H1 (cell line): ENCODE measurements at regions not wholly inside any gene's neighbourhood (a gene's known extent, or its start where the extent isn't known, plus 50 kb on each side); places are given as distances from the start of the nearest gene placed in this dataset.

ENCODE experiments used
- CTCF ChIA-PET: fragments of 300-600 bp; sonication (Branson Sonifier 250); formaldehyde crosslinking; loops from one replicate; lab custom pipeline; 2021; ENCODE audit not compliant: partially characterized antibody; lab: Charles Lee
- POLR2A ChIA-PET: fragments of 300-600 bp; sonication (Branson Sonifier 250); formaldehyde crosslinking; loops from one replicate; lab custom pipeline; 2021; ENCODE audit warnings: inconsistent platforms; ENCODE audit not compliant: partially characterized antibody; lab: Charles Lee
- DNase-seq, 2 experiments: peaks; one replicate each; pipeline versions ENCODE4 v3.0.0 to v3.0.0-alpha.2; 2010 to 2022; ENCODE audit warnings: low spot score in 2 of 2, low read depth in 1 of 2, mixed read lengths in 1 of 2
- FAIRE-seq: peaks from 2 replicates; lab custom pipeline; 2011; peaks lifted over from hg19 to GRCh38; lab: Jason Lieb, UNC
- H2AFZ ChIP-seq: 2 replicates; pipeline ENCODE4 v1.8.1; 2012; ENCODE audit warnings: low read length, inconsistent platforms
- H2AK5ac ChIP-seq: 2 replicates; pipeline ENCODE4 v1.6.1; 2013; ENCODE audit warnings: low read depth, low read length
- H2BK120ac ChIP-seq: replicated peaks from 2 replicates; pipeline ENCODE3; 2013; ENCODE audit warnings: low read depth, low read length, inconsistent platforms
- H2BK12ac ChIP-seq: 2 replicates; pipeline ENCODE4 v1.6.1; 2013; ENCODE audit warnings: low read depth, low read length
- H2BK15ac ChIP-seq: 2 replicates; pipeline ENCODE4 v1.6.1; 2013; ENCODE audit warnings: low read length
- H2BK20ac ChIP-seq: 2 replicates; pipeline ENCODE4 v1.6.1; 2013; ENCODE audit warnings: low read length
- H2BK5ac ChIP-seq: 2 replicates; pipeline ENCODE4 v1.6.1; 2013; ENCODE audit warnings: low read depth, low read length
- H3K14ac ChIP-seq: 2 replicates; pipeline ENCODE4 v1.6.1; 2013; ENCODE audit warnings: inconsistent platforms; ENCODE audit not compliant: insufficient read length
- H3K18ac ChIP-seq: 2 replicates; pipeline ENCODE4 v1.6.1; 2013; ENCODE audit warnings: low read length; ENCODE audit errors: extremely low read depth
- H3K23ac ChIP-seq: 2 replicates; pipeline ENCODE4 v1.6.1; 2013; ENCODE audit warnings: inconsistent platforms; ENCODE audit not compliant: insufficient read length
- H3K23me2 ChIP-seq: 2 replicates; pipeline ENCODE4 v1.6.1; 2013; ENCODE audit warnings: low read depth, low read length
- H3K27ac ChIP-seq: 2 replicates; pipeline ENCODE4 v1.6.1; 2011; ENCODE audit warnings: low read depth, low read length, inconsistent platforms
- H3K27me3 ChIP-seq, 4 experiments: replicated peaks in 1 of 4; 1 replicate in 1 of 4; 2 replicates in 3 of 4; pipeline versions ENCODE4 v1.6.1 to v1.8.1; 2011 to 2013; ENCODE audit warnings: low read length in 3 of 4, mild to moderate bottlenecking in 3 of 4, inconsistent platforms in 2 of 4, mixed read lengths in 2 of 4, moderate library complexity in 1 of 4; ENCODE audit not compliant: control insufficient read depth in 3 of 4, insufficient read depth in 3 of 4; ENCODE audit errors: extremely low read depth in 1 of 4
- H3K36me3 ChIP-seq, 4 experiments: 2 replicates each; pipeline versions ENCODE4 v1.6.1 to v1.8.1; 2011 to 2013; ENCODE audit warnings: mild to moderate bottlenecking in 4 of 4, low read length in 3 of 4, moderate library complexity in 2 of 4, control low read depth in 1 of 4, inconsistent platforms in 1 of 4; ENCODE audit not compliant: insufficient read depth in 4 of 4, control insufficient read depth in 2 of 4
- H3K4ac ChIP-seq: replicated peaks from 2 replicates; pipeline ENCODE3; 2013; ENCODE audit warnings: low read length, low read depth, mixed read lengths, inconsistent platforms; ENCODE audit not compliant: insufficient read length
- H3K4me1 ChIP-seq, 4 experiments: replicated peaks in 1 of 4; 1 replicate in 1 of 4; 2 replicates in 3 of 4; pipeline versions ENCODE4 v1.6.1 to v1.8.1; 2011 to 2013; ENCODE audit warnings: low read length in 3 of 4, inconsistent platforms in 2 of 4, mixed read lengths in 1 of 4; ENCODE audit not compliant: insufficient read depth in 4 of 4, control insufficient read depth in 3 of 4
- H3K4me2 ChIP-seq, 2 experiments: 2 replicates each; pipeline versions ENCODE4 v1.6.1 to v1.8.1; 2011 to 2013; ENCODE audit warnings: low read depth in 2 of 2, low read length in 2 of 2, control low read depth in 1 of 2, inconsistent platforms in 1 of 2, mild to moderate bottlenecking in 1 of 2; ENCODE audit not compliant: insufficient read depth in 1 of 2
- H3K4me3 ChIP-seq, 4 experiments: fragments of 200-600, 300-600 bp in 1 of 4; sonication (generic), shearing (Covaris generic), sonication (Bioruptor Twin) in 1 of 4; 2 replicates each; pipeline versions ENCODE4 v1.5.1 to v1.8.1; 2011 to 2016; ENCODE audit warnings: low read length in 4 of 4, low read depth in 3 of 4, control low read depth in 2 of 4, inconsistent platforms in 2 of 4, mild to moderate bottlenecking in 2 of 4, mixed read lengths in 1 of 4, moderate library complexity in 1 of 4; ENCODE audit not compliant: insufficient read depth in 2 of 4; ENCODE audit errors: extremely low read depth in 1 of 4
- H3K56ac ChIP-seq: replicated peaks from 2 replicates; pipeline ENCODE3; 2013; ENCODE audit warnings: low read depth, mild to moderate bottlenecking, mixed read lengths, low read length, inconsistent platforms; ENCODE audit not compliant: insufficient read length
- H3K79me1 ChIP-seq: 2 replicates; pipeline ENCODE4 v1.6.1; 2013; ENCODE audit warnings: low read depth, low read length, control low read depth
- H3K79me2 ChIP-seq, 2 experiments: 2 replicates each; pipeline versions ENCODE4 v1.6.1 to v1.8.1; 2012 to 2013; ENCODE audit warnings: low read length in 2 of 2, mild to moderate bottlenecking in 2 of 2, inconsistent platforms in 1 of 2; ENCODE audit not compliant: insufficient read depth in 2 of 2, control insufficient read depth in 1 of 2
- H3K9ac ChIP-seq, 4 experiments: replicated peaks in 1 of 4; 1 replicate in 1 of 4; 2 replicates in 3 of 4; pipeline versions ENCODE4 v1.6.1 to v1.8.1; 2011 to 2013; ENCODE audit warnings: low read depth in 3 of 4, low read length in 3 of 4, control low read depth in 2 of 4, mild to moderate bottlenecking in 2 of 4, moderate library complexity in 2 of 4, inconsistent platforms in 1 of 4; ENCODE audit errors: extremely low read depth in 1 of 4
- H3K9me3 ChIP-seq, 2 experiments: 2 replicates each; pipeline versions ENCODE4 v1.6.1 to v1.8.1; 2012 to 2013; ENCODE audit warnings: mild to moderate bottlenecking in 2 of 2, moderate library complexity in 2 of 2, control low read depth in 1 of 2, inconsistent platforms in 1 of 2, low read depth in 1 of 2, low read length in 1 of 2, mixed read lengths in 1 of 2; ENCODE audit not compliant: insufficient read depth in 2 of 2
- H4K20me1 ChIP-seq, 2 experiments: replicated peaks in 1 of 2; 2 replicates each; pipeline versions ENCODE3 to v1.8.1; 2011 to 2013; ENCODE audit warnings: inconsistent platforms in 2 of 2, low read length in 2 of 2, mild to moderate bottlenecking in 1 of 2; ENCODE audit not compliant: insufficient read depth in 2 of 2, control insufficient read depth in 1 of 2
- H4K5ac ChIP-seq: 2 replicates; pipeline ENCODE4 v1.6.1; 2013; ENCODE audit warnings: low read length, low read depth, mixed read lengths, inconsistent platforms; ENCODE audit not compliant: insufficient read length
- H4K8ac ChIP-seq: 2 replicates; pipeline ENCODE4 v1.8.0; 2013; ENCODE audit warnings: mild to moderate bottlenecking, moderate library complexity, low read length, inconsistent platforms; ENCODE audit not compliant: insufficient read depth; ENCODE audit errors: extremely low read depth
- H4K91ac ChIP-seq: replicated peaks from 2 replicates; pipeline ENCODE3; 2013; ENCODE audit warnings: low read length, mixed read lengths, inconsistent platforms; ENCODE audit not compliant: insufficient read length
- CEBPB ChIP-seq: IDR thresholded peaks from 2 replicates; pipeline ENCODE4 v1.6.1; 2012; ENCODE audit warnings: low read depth, low read length
- KDM5A ChIP-seq: fragments of 200-600 bp; IDR thresholded peaks from 2 replicates; pipeline ENCODE4 v1.7.1; 2012; ENCODE audit warnings: mild to moderate bottlenecking, low read length, inconsistent platforms, mixed read lengths
- SUZ12 ChIP-seq: fragments of 200-600 bp; sonication (generic); IDR thresholded peaks from 2 replicates; pipeline ENCODE4 v1.6.1; 2012; ENCODE audit warnings: mild to moderate bottlenecking, inconsistent platforms, low read length, moderate library complexity, mixed read lengths
- ZNF274 ChIP-seq: IDR thresholded peaks from 2 replicates; pipeline ENCODE4 v1.7.0; 2012; ENCODE audit warnings: low read length, borderline replicate concordance; ENCODE audit errors: extremely low read depth
- WGBS, 2 experiments: shearing (Covaris generic) in 1 of 2; methylation state at CpG; one replicate each; pipeline versions ENCODE4 v1.1.6 to v1.1.7; 2013 to 2015; ENCODE audit warnings: low lambda C conversion rate in 2 of 2, mixed read lengths in 2 of 2, inconsistent platforms in 1 of 2, low coverage in 1 of 2, missing lambda C conversion rate in 1 of 2; ENCODE audit not compliant: insufficient replicate concordance in 2 of 2, insufficient coverage in 1 of 2, insufficient read length in 1 of 2; ENCODE audit errors: extremely low coverage in 1 of 2, missing lambda C conversion rate in 1 of 2; 5-methylcytosine and 5-hydroxymethylcytosine counted together

DNA sequence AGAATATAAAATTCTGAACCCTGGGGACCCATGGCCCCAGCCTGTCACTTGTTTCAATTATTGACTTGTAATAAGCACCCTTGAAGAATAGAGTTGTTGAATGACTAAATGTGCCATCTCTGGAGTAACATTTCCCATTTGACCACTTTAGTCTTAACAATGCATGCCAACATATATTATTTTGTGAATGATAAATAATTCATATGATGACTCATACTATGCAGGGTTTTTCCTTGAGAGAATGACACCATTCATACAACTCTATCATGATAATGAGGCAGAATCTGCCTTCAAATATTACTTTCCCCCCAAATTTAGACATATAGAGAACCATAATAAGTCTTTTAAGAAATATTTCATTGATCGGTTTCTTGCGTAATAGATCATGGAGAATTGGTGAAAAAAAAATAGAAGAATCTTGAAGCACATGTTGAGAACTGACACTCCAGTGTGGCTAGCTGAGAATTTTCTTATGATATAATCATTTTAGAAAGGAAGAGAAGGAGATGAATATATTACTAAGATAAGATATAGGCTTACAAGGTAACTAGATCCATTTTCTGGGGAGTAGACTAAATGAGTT lies 404.5 kb downstream of the GRXCR1 start:
- H2BK5ac ChIP-seq, result no peak overlapping the region
- no peak overlapping the region for H3K4me3 ChIP-seq
- H3K4me1 ChIP-seq, result peaks cover 0 to 3% (median 0%) of the 10 kb centered on the region in 4 experiments; a peak in 1 of 7 replicates
- H4K20me1 ChIP-seq, result no peaks in the 10 kb centered on the region
- H3K9me3 ChIP-seq, result no peaks in the 10 kb centered on the region
- no peak overlapping the region for H2BK120ac ChIP-seq
- no peak overlapping the region for H3K27ac ChIP-seq
- no peak overlapping the region for H2BK15ac ChIP-seq
- no peaks in the 10 kb centered on the region for H3K79me2 ChIP-seq
- no peak overlapping the region for H2BK12ac ChIP-seq
- no peaks in the 10 kb centered on the region for H3K36me3 ChIP-seq
- H2BK20ac ChIP-seq, result no peak overlapping the region
- no peak overlapping the region for H3K14ac ChIP-seq
- no peak overlapping the region for H3K56ac ChIP-seq
- H4K8ac ChIP-seq, result no peak overlapping the region
- no peak overlapping the region for H4K5ac ChIP-seq
- ChIA-PET CTCF (no interaction called here), POLR2A (interaction anchor here (0.5 kb wide), 1 partner anchor 177 kb away, joined by 3 read pairs; no protein-coding TSS in a partner anchor)
- H3K23ac ChIP-seq, result no peak overlapping the region
- H2AFZ ChIP-seq, result no peak overlapping the region
- TF ChIP-seq ZNF274 (no peak), CEBPB (0 out of 2 replicates have a peak, but pooled peaks have one; percentile 25), KDM5A (no peak), SUZ12 (no peak)
- H2AK5ac ChIP-seq, result no peak overlapping the region
- DNase-seq (no peak), FAIRE-seq (no peak)
- H3K9ac ChIP-seq, result no peak overlapping the region
- H4K91ac ChIP-seq, result no peak overlapping the region
- H3K23me2 ChIP-seq, result no peaks in the 10 kb centered on the region
- WGBS, 2 experiments, result 98% methylated on average over 2 of the region's 2 CpGs; no CpG with 5 or more reads in 1 of the 2 experiments
- no peaks in the 10 kb centered on the region for H3K79me1 ChIP-seq
- no peak overlapping the region for H3K18ac ChIP-seq
- no peak overlapping the region for H3K4ac ChIP-seq
- H3K27me3 ChIP-seq, result no peaks in the 10 kb centered on the region
- H3K4me2 ChIP-seq, result no peak overlapping the region
